ENCODE measurements at regions not wholly inside any gene's neighbourhood (a gene's known extent, or its start where the extent isn't known, plus 50 kb on each side); places are given as distances from the start of the nearest gene placed in this dataset.

- TF ChIP-seq EZH2 (IDR thresholded peaks at IDR 0.05; ENCODE audit: borderline replicate concordance, low read depth, low read length, poor library complexity, severe bottlenecking): no peak
- no peak for TF ChIP-seq CTCF (conservative IDR thresholded peaks at IDR 0.05; ENCODE audit: low read depth, low read length)
Measured at GRCh38 chr10:113450906-113451305, 101.9 kb upstream of the HABP2 start.
